Fibroblast of pulmonary artery (primary cell): ENCODE measurements at regions not wholly inside any gene's neighbourhood (a gene's known extent, or its start where the extent isn't known, plus 50 kb on each side); places are given as distances from the start of the nearest gene placed in this dataset.

Experiments used
- DNase-seq: peaks from one replicate; pipeline ENCODE4 v3.0.0-alpha.2; 2010; ENCODE audit warnings: low read depth
- H3K4me3 ChIP-seq: replicated peaks from 2 replicates; pipeline ENCODE4 v1.5.1; 2011; ENCODE audit warnings: low read depth, mild to moderate bottlenecking, control low read depth, low read length, moderate library complexity
- CTCF ChIP-seq: IDR thresholded peaks from 2 replicates; pipeline ENCODE4 v1.5.1; 2011; ENCODE audit warnings: mild to moderate bottlenecking, control low read depth, low read length, inconsistent platforms; ENCODE audit errors: missing control alignments

- H3K4me3 ChIP-seq, result no peak overlapping the region
- no peak for TF ChIP-seq CTCF
- DNase-seq, result no peak
Observed at GRCh38 chr18:60862988-60863387, 470.2 kb upstream of the CDH20 start.

GRCh38 chr18:60865801-60866200 is 467.4 kb upstream of the CDH20 start:
- peak; percentile 2 for DNase-seq
- no peak for TF ChIP-seq CTCF
- no peak overlapping the region for H3K4me3 ChIP-seq

- H3K4me3 ChIP-seq, result no peak overlapping the region
- DNase-seq, result no peak
- TF ChIP-seq CTCF, result no peak
Observed at GRCh38 chr18:60870261-60871153, 462.7 kb upstream of the CDH20 start.

GRCh38 chr18:60872434-60872833 is 460.8 kb upstream of the CDH20 start:
- TF ChIP-seq CTCF, result no peak
- no peak for DNase-seq
- no peak overlapping the region for H3K4me3 ChIP-seq

GRCh38 chr18:60873708-60874107 is 459.5 kb upstream of the CDH20 start:
- no peak for TF ChIP-seq CTCF
- no peak for DNase-seq
- H3K4me3 ChIP-seq, result no peak overlapping the region

GRCh38 chr18:60875957-60876507 is 457.2 kb upstream of the CDH20 start:
- DNase-seq, result no peak
- TF ChIP-seq CTCF, result no peak
- no peak overlapping the region for H3K4me3 ChIP-seq

- TF ChIP-seq CTCF, result no peak
- DNase-seq, result no peak
Observed at GRCh38 chr18:60880184-60880583, 453.0 kb upstream of the CDH20 start.

More at GRCh38 chr18:60880184-60880583, 453.0 kb upstream of the CDH20 start:
- H3K4me3 ChIP-seq, result no peak overlapping the region
